B cell (primary cell): ENCODE measurements at regions not wholly inside any gene's neighbourhood (a gene's known extent, or its start where the extent isn't known, plus 50 kb on each side); places are given as distances from the start of the nearest gene placed in this dataset.

ENCODE experiments used
- ATAC-seq: fragments of 200-7000 bp; cut with Tn5 transposase; one replicate; pipeline ENCODE4 v1.10.0; 2021; ENCODE audit warnings: low read depth, mild to moderate bottlenecking, moderate number of reproducible peaks, moderate library complexity
- CTCF ChIA-PET: fragments of 350-600 bp; sonication (Branson Sonifier 250); formaldehyde crosslinking; loops from one replicate; lab custom pipeline; 2021; ENCODE audit warnings: antibody characterized with exemption, inconsistent platforms; lab: Charles Lee
- POLR2A ChIA-PET: fragments of 350-600 bp; sonication (Branson Sonifier 250); formaldehyde crosslinking; loops from one replicate; lab custom pipeline; 2021; ENCODE audit warnings: antibody characterized with exemption; lab: Charles Lee
- DNase-seq: peaks from one replicate; pipeline ENCODE4 v3.0.0; 2013
- H2AFZ ChIP-seq: 2 replicates; pipeline ENCODE4 v1.6.1; 2012; ENCODE audit warnings: mild to moderate bottlenecking, low read depth, low read length; ENCODE audit not compliant: insufficient read depth, poor library complexity, severe bottlenecking
- H3K27ac ChIP-seq, 2 donors: 1 replicate in 1 of 2; 2 replicates in 1 of 2; pipeline ENCODE4 v1.5.1; 2012 to 2013; ENCODE audit warnings: low read length in 2 of 2, mild to moderate bottlenecking in 2 of 2, moderate library complexity in 1 of 2
- H3K27me3 ChIP-seq, 4 experiments: fragments of 200-600 bp in 1 of 4; sonication (generic) in 1 of 4; replicated peaks in 1 of 4; 1 replicate in 2 of 4; 2 replicates in 2 of 4; pipeline versions ENCODE4 v1.6.1 to v1.7.0; 2013 to 2016; ENCODE audit warnings: low read length in 3 of 4, mild to moderate bottlenecking in 2 of 4, mixed read lengths in 1 of 4, moderate library complexity in 1 of 4; ENCODE audit not compliant: insufficient read depth in 4 of 4, control insufficient read depth in 3 of 4; ENCODE audit errors: control extremely low read depth in 1 of 4
- H3K36me3 ChIP-seq, 2 experiments: replicated peaks in 1 of 2; 1 replicate in 1 of 2; 2 replicates in 1 of 2; pipeline versions ENCODE4 v1.6.1 to v1.7.1; 2013; ENCODE audit warnings: low read length in 1 of 2; ENCODE audit not compliant: insufficient read depth in 2 of 2, control insufficient read depth in 1 of 2; ENCODE audit errors: control extremely low read depth in 1 of 2, extremely low read depth in 1 of 2
- H3K4me1 ChIP-seq, 2 donors: fragments of 200-600 bp in 1 of 2; sonication (generic) in 1 of 2; 1 replicate in 1 of 2; 2 replicates in 1 of 2; pipeline versions ENCODE4 v1.5.1 to v1.6.1; 2013 to 2017; ENCODE audit warnings: low read length in 2 of 2; ENCODE audit not compliant: control insufficient read depth in 2 of 2, insufficient read depth in 2 of 2
- H3K4me2 ChIP-seq: replicated peaks from 2 replicates; pipeline ENCODE3; 2012; ENCODE audit warnings: mild to moderate bottlenecking, low read depth, low read length; ENCODE audit not compliant: poor library complexity, severe bottlenecking
- H3K4me3 ChIP-seq, 5 experiments: fragments of 200-600 bp in 1 of 5; sonication (generic) in 1 of 5; 1 replicate in 3 of 5; 2 replicates in 2 of 5; pipeline versions ENCODE4 v1.5.1 to v1.7.0; 2011 to 2016; ENCODE audit warnings: low read length in 4 of 5, mild to moderate bottlenecking in 4 of 5, low read depth in 2 of 5, control low read depth in 1 of 5, moderate library complexity in 1 of 5; ENCODE audit not compliant: insufficient read depth in 1 of 5; ENCODE audit errors: control extremely low read depth in 1 of 5, extremely low read depth in 1 of 5
- H3K79me2 ChIP-seq: fragments of 200-600 bp; sonication (generic); one replicate; pipeline ENCODE4 v1.6.0; 2016; ENCODE audit warnings: low read length; ENCODE audit not compliant: control insufficient read depth, insufficient read depth
- H3K9ac ChIP-seq: fragments of 200-600 bp; sonication (generic); 2 replicates; pipeline ENCODE4 v1.6.1; 2017; ENCODE audit warnings: mild to moderate bottlenecking, low read length, moderate library complexity
- H3K9me3 ChIP-seq, 3 donors: one replicate each; pipeline versions ENCODE4 v1.6.1 to v1.7.1; 2013; ENCODE audit warnings: low read length in 2 of 3; ENCODE audit not compliant: control insufficient read depth in 2 of 3, insufficient read depth in 1 of 3; ENCODE audit errors: control extremely low read depth in 1 of 3
- H4K20me1 ChIP-seq: 2 replicates; pipeline ENCODE4 v1.6.0; 2012; ENCODE audit warnings: mild to moderate bottlenecking, low read length; ENCODE audit not compliant: insufficient read depth, control insufficient read depth, poor library complexity, severe bottlenecking
- H3K27ac Mint-ChIP-seq: one replicate; pipeline ENCODE4 v1.8.0; 2021; ENCODE audit warnings: mixed read lengths
- H3K27me3 Mint-ChIP-seq: one replicate; pipeline ENCODE4 v1.8.0; 2021; ENCODE audit warnings: mixed read lengths
- H3K4me1 Mint-ChIP-seq: one replicate; pipeline ENCODE4 v1.8.0; 2021; ENCODE audit warnings: mixed read lengths
- H3K4me3 Mint-ChIP-seq: one replicate; pipeline ENCODE4 v1.8.0; 2021; ENCODE audit warnings: mixed read lengths
- H3K9me3 Mint-ChIP-seq: one replicate; pipeline ENCODE4 v1.8.0; 2022; ENCODE audit warnings: mixed read lengths; ENCODE audit not compliant: insufficient read depth
- EZH2 ChIP-seq: IDR thresholded peaks from 2 replicates; pipeline ENCODE4 v1.6.1; 2012; ENCODE audit warnings: borderline replicate concordance, low read depth, mild to moderate bottlenecking, moderate library complexity, low read length; ENCODE audit not compliant: insufficient read depth, poor library complexity, severe bottlenecking
- WGBS: methylation state at CpG from one replicate; pipeline ENCODE4 v1.1.5; 2013; ENCODE audit warnings: missing lambda C conversion rate; ENCODE audit not compliant: insufficient coverage; 5-methylcytosine and 5-hydroxymethylcytosine counted together
- intact Hi-C: fragments of 100-400 bp; cut with micrococcal nuclease; formaldehyde crosslinking; loops from one replicate; pipeline ENCODE4 v1.10.0; 2022
- TF ChIP-seq, protein P1 (sequence below): fragments of 200-600 bp; IDR thresholded peaks from one replicate; pipeline ENCODE4 v1.8.0; 2022; ENCODE audit warnings: antibody characterized with exemption, mild to moderate bottlenecking

DNA sequence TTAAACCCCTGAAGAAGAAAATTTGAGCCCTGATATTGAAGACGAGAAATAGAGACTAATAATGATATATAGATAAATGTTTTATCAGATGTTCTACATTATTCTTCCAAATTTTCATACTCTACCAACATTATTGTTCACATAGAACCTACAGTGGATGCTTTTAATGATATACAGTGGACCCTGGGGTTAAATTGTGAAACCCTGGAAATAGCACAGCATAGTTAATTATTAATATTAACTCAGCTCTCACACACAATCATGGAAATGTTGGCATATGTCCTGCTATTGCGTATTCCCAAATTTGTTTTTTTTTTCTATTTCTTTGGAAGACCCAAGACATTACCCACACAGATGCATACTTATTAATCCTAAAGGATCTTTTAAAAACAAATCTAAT is 579.9 kb downstream of the CCDC85A start:
- WGBS = 100% methylated on average over 1 of the region's 2 CpGs
- TF ChIP-seq EZH2 = no peak
- TF ChIP-seq, protein P1, sequence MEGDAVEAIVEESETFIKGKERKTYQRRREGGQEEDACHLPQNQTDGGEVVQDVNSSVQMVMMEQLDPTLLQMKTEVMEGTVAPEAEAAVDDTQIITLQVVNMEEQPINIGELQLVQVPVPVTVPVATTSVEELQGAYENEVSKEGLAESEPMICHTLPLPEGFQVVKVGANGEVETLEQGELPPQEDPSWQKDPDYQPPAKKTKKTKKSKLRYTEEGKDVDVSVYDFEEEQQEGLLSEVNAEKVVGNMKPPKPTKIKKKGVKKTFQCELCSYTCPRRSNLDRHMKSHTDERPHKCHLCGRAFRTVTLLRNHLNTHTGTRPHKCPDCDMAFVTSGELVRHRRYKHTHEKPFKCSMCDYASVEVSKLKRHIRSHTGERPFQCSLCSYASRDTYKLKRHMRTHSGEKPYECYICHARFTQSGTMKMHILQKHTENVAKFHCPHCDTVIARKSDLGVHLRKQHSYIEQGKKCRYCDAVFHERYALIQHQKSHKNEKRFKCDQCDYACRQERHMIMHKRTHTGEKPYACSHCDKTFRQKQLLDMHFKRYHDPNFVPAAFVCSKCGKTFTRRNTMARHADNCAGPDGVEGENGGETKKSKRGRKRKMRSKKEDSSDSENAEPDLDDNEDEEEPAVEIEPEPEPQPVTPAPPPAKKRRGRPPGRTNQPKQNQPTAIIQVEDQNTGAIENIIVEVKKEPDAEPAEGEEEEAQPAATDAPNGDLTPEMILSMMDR = no peak
- no peak overlapping the region for H3K27ac ChIP-seq
- no peaks in the 10 kb centered on the region for H3K4me1 ChIP-seq
- peaks cover 2% of the 10 kb centered on the region for H3K9me3 Mint-ChIP-seq
- H3K27ac Mint-ChIP-seq = no peak overlapping the region
- ChIA-PET CTCF (no interaction called here), POLR2A (no interaction called here)
- no peak overlapping the region for H3K4me3 Mint-ChIP-seq
- no peaks in the 10 kb centered on the region for H3K27me3 Mint-ChIP-seq
- H3K27me3 ChIP-seq = no peaks in the 10 kb centered on the region
- ATAC-seq = no peak
- H3K4me2 ChIP-seq = no peak overlapping the region
- no peak overlapping the region for H3K9ac ChIP-seq
- intact Hi-C loops = no loop called here
- no peak overlapping the region for H2AFZ ChIP-seq
- no peaks in the 10 kb centered on the region for H3K4me1 Mint-ChIP-seq
- no peaks in the 10 kb centered on the region for H3K9me3 ChIP-seq
- H3K36me3 ChIP-seq = no peaks in the 10 kb centered on the region
- H4K20me1 ChIP-seq = no peaks in the 10 kb centered on the region
- H3K4me3 ChIP-seq = no peak overlapping the region
- no peaks in the 10 kb centered on the region for H3K79me2 ChIP-seq
- no peak for DNase-seq

- Mint-ChIP-seq H3K4me1 (no peaks in the 10 kb centered on the region), H3K27me3 (no peaks in the 10 kb centered on the region), H3K27ac (no peak overlapping the region), H3K9me3 (peaks cover 7% of the 10 kb centered on the region), H3K4me3 (no peak overlapping the region)
- DNase-seq (no peak), ATAC-seq (no peak)
- Histone ChIP-seq H4K20me1 (no peaks in the 10 kb centered on the region), H3K9ac (no peak overlapping the region), H3K4me1 (no peaks in the 10 kb centered on the region), H3K4me2 (no peak overlapping the region), H3K9me3 (no peaks in the 10 kb centered on the region), H3K27me3 (no peaks in the 10 kb centered on the region), H3K36me3 (no peaks in the 10 kb centered on the region), H3K4me3 (no peak overlapping the region), H2AFZ (no peak overlapping the region), H3K27ac (no peak overlapping the region), H3K79me2 (no peaks in the 10 kb centered on the region)
- CTCF ChIA-PET = no interaction called here
- intact Hi-C loops = no loop called here
- TF ChIP-seq EZH2 = no peak
- TF ChIP-seq, protein P1 = no peak
- POLR2A ChIA-PET = no interaction called here
Measured at GRCh38 chr2:56768973-56769372, 585.2 kb downstream of the CCDC85A start.
